Iris pigment epithelial cell (primary cell): ENCODE measurements at regions not wholly inside any gene's neighbourhood (a gene's known extent, or its start where the extent isn't known, plus 50 kb on each side); places are given as distances from the start of the nearest gene placed in this dataset.

ENCODE experiments used
- DNase-seq: peaks from one replicate; pipeline ENCODE4 v3.0.0-alpha.2; 2011; ENCODE audit warnings: low read depth

DNA sequence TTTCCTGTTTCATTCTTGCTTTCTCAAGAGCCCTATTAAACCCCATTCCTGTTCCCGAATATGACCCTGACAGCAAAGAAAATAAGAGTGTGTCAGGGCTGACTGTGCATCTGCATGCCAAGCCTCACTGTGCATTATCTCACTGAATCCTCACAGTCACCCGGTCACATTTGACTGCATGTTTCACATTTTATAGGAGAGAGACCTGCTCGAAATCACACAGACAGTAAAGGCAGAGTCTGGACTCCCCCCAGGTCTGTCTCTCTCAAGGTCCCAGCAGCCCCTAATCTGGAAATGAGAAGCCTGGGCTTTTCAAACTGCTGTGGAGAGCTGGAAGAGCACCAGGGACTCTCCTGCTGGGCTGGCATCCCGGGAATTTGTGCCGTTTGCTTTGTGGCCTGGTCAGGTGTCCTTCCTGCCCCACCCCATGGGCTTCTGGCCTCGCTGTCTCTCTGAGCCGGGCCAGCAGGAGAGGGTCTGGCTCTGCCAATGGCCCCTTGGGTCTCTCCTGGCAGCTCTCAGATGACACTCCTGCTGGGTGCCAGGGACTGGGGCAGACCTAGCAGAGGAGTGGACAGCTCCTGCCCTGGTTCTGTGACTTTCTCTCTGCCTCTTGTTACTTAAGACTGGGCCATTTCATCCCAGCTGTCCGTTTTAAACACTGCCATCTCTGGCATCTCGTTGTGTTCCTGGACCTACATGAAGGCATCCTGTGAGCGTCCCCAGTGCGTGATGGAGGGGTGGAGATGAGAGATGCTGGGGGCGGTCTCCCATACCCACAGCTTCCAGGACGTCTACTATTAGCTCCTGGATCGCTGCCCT lies 173.6 kb downstream of the ARHGAP12 start:
- DNase-seq, result no peak

DNA sequence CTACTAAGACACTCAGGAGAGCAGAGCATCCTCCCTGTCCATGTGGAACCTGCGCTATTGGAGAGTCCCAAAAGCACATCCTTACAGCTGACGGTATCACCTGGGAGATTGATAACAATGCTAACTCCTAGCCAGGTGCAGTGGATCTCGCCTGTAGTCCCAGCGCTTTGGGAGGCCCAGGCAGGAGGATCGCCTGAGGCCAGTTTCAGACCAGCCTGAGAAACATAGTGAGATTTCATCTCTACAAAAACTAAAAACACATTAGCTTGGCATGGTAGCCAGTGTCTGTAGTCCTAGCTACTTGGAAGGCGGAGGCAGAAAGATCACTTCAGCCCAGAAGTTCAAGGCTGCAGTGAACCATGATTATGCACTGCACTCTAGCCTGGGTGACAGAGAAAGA lies 174.9 kb downstream of the ARHGAP12 start:
- DNase-seq, result no peak

DNA sequence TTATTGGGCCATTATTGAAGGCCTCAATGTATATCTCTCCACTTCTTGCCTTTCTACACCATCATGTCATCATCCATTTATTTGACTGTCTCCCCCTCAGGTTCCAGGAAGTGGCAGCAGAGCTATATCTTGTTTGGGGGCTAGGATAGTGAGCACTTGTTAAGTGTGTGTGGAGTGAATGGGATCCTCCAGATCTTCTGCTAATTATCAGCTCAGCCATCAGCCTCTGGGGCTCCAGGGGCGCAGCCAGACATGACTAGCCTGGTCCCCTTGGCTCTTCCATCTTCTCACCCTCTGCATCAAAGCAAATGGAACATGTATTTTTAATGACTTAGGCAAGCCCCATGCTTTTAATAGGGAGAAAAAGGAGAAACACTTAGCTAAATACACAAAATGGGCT lies 176.5 kb downstream of the ARHGAP12 start:
- no peak for DNase-seq

DNA sequence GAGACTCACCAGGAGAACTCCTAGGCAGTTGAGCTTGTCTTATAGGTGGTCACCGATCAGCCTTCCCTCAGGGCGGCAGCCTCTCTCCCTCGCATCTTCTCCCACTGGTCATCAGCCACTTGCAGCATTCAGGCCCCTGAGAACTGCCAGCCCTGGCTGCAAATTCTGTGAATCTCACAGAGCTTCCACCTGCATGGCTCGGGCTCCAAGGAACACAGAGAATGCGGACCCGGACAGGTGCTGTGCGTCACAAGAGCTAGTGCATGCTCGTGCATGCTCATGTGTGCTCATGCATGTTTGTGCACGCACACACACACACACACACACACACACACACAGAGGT lies 176.9 kb downstream of the ARHGAP12 start:
- no peak for DNase-seq

DNA sequence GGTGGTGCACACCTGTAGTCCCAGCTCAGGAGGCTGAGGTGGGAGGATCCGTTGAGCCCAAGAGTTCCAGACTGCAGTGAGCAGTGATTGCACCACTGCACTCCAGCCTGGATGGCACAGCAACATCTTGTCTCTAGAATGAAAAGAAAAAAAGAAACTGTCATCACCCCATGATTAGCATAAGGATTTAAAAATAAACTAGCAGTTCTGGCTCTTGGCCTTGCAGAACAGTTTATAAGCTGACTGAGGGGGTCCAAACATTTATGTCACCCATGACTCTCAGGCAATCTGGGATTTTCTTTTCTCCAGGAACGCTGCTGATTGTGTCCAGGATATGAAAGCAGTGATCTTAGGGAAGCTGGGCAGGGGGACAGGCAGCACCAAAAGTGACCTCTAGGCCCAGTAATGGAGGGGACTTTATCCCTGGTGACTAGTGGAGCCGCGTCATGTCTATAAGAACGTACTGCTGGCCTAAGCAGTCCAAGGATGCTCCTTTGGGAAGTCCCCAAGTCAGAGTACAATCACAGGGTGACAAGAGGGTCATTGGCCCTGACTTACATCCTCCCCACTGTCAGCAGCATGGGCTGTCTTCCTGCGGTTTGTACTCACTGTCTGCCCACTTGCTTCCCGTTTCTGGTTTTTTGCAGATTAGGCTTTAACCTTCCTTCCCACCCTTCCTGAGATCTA lies 177.4 kb downstream of the ARHGAP12 start:
- no peak for DNase-seq

DNA sequence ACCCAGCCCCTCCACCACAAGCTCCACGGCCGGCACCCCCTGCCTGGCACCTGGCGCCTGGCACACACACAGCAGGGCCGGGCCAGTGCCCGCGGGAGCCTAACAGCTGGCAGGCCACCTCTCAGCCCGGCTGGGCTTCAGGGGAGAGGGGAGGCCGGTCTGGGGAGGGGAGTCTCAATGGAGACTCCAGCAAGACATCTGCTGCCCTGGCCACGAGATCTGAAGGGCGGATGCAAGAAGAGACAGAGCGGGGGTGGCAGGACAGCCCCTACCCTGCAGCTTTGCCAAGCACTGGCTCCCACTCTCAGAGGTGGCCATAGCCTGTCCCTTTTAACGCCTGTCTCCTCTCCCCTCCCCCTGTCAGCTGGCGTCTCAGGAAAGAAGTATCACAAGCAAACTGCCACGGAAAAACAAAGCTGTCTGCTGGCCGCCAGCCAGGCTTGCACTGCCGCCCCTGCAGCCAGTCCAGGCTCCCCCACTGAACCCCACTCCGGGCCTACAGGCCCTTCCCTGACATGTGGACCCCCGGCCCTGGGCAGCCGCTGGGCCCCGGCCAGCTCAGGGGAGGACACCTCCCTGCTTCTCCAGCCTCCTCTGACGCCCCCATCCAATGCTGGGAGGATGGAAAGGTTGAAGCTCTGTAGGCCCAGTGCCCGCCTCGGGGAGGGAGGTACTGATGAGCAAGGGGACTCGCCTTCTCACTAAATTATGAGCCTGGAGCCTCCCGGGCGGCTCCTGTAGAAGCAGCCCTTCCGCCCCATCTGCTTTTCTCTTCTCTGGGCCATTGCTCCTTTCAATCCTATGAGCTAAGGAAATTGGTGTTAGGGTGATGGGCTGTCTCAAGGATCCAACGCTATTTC lies 178.4 kb downstream of the ARHGAP12 start:
- DNase-seq, result peak; percentile 43

DNA sequence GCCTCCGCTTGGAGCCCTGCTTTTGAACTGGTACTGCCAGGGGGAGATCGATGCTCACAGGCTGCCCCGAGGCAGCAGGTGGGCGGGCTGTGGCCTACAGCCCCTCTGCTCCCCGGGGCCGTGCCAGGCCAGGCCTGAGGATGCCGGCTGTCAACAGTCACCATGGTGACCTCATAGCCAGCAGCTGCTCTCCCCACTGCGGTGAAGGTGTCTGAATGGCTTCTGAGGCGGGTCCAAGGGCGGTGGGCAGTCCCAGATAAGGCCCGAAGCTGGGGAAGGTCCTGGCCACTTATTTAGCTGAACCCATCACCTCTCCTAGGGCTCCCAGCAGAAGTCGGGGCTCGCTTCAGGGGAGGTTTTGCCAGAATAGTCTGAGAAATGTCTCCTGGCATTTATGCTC lies 179.3 kb downstream of the ARHGAP12 start:
- DNase-seq, result no peak

DNA sequence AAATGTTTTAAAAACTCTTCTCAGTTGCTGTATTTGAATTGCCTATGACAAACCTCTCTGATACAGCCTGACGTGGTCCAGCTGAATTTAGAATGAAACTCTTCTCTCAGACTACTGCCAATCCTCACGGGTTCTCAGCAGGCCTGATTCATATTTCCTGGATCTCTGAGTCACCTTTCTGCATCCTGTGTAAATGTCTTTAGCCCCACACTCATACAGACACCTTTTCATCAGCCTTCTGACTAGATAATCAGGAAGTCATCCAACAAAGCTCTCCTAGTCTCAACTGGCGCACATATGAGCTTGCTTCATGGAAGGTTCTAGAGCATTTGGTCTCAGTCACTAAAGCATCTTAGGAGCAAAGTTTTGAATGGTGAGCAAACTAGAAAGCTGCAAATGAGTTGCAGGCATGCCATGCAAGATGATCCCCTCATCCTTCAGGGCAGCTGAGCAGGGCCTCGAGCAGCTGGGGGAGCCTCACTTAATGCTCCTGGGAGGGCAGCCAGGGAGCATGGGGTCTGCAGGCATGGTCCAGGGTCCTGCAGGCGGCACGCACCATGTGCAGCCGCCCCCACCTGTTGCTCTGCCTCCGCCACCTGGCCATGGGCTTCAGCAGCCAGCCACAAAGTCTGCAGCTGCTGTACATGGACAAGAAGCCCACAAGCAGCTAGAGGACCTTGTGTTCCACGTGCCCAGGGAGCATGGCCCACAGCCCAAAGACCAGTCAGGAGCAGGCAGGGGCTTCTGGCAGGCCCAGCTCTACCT lies 182.8 kb downstream of the ARHGAP12 start:
- peak; percentile 94 for DNase-seq

DNA sequence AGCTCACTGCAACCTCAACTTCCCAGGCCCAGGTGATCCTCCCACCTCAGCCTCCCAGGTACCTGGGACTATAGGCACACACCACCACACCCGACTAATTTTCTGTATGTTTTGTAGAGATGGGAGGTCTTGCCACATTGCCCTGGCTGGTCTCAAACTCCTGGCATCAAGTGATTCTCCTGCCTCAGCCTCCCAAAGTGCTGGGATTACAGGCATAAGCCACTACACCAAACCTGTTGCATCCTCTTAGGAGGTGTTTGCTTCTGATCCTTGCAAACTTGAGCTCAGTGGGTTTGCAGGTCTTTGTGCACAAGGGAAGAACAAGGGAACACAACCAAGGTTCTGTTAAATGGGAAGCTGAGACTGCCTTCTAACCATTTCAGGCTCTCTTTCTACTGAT lies 184.6 kb downstream of the ARHGAP12 start:
- DNase-seq, result no peak

DNA sequence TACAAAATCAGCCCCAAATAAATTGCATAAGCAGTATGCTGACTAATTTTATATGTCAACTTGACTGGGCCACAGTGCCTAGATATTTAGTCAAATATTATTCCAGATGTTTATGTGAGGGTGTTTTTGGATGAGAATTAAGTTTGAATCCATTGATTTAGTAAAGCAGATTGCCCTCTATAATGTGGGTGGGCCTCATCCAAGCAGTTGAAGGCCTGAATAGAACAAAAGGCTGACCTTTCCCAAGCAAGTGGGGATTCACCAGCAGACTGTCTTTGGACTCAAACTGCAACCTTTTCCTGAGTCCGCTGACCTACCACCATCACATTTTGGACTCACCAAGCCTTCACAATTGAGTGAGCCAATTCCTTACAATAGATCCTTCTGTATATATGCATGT lies 186.4 kb downstream of the ARHGAP12 start:
- no peak for DNase-seq

DNA sequence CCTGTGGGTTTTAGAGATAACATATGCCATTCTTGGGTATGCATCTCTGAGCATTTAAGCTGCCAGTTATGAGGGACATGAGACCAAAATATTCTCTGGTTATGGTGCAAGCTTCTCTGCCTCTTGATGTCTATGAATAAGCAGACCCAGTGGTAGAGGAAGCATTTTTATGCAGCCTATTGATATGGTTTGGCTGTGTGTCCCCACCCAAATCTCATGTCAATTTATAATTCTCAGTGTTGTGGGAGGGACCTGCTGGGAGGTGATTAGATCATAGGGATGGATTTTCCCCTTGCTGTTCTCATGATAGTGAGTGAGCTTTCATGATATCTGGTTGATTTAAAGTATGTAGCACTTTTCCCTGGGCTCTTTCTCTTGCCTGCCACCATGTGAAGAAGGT lies 187.2 kb downstream of the ARHGAP12 start:
- DNase-seq, result no peak

DNA sequence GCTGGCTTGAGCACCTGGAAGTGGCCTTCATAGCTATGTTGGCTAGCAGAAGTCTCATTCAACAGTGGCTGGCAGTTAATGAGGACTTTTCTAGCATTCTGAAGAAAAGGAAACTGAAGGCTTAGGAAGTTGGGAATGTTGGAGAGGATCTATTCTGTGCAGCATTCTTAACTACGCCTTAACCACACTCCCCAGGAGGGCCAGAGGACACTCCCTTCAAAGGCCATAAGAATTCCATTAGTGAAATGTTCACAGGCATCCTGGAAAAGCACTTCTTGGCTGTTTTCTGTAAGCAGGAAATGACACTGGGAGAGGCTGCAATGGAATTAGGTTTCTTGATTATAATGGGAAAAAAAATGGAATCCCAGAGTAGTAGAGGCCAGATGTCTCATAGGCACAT lies 188.9 kb downstream of the ARHGAP12 start:
- DNase-seq, result peak; percentile 47

DNA sequence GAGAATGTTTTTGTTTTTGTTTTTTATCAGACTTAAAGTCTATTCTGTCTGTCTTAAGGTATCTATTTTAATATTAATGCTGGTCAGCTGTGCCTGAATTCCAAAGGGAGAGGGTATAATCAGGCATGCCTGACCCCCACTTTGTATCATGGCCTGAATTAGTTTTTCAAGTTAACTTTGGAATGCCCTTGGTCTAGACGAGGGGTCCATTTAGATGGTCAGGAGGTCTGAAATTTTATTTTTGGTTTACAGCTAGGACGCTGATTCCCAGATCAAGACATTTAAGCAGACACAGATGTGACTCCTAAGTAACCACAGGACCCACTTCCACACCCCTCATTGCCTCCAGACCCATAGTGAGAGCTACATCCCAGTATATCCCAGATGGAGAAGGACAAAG lies 189.5 kb downstream of the ARHGAP12 start:
- DNase-seq, result no peak

DNA sequence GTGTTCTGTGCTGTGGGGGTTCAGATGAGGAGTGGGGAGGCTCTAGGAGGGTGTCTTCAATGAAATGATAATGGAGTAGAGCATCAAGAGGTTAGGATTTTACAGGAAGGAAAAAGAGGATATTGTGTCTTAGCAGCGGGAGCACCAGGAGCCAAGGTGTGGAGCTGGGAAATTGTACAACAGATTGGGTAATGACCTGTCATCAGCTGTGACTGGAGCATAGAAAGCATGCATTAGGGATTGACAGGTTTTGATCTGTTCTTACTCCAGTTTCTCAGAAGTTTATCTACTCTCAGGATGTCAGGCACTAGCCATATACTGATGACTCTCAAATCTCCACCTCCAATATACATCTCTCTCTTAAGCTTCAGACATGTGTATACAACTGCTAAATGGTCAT lies 196.9 kb downstream of the ARHGAP12 start:
- no peak for DNase-seq

DNA sequence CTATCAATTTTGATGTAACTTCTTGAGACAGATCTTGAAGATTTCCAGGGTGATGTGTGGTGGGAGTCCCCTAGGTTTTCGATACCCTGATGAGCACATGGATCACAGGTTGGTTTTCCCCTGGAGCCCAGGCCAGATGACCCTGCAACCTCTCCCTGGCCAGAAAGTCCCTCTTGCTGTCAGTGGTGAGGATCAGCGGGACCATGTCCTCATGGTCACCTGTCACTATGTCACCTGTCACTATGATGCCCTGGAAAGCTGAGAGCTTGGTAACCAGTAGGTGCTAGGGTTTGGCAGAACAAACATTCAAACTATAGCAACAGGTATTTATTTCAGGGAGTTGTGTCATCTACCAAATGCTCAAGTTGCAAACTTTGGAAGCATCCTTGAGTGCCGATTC lies 197.9 kb downstream of the ARHGAP12 start:
- no peak for DNase-seq

DNA sequence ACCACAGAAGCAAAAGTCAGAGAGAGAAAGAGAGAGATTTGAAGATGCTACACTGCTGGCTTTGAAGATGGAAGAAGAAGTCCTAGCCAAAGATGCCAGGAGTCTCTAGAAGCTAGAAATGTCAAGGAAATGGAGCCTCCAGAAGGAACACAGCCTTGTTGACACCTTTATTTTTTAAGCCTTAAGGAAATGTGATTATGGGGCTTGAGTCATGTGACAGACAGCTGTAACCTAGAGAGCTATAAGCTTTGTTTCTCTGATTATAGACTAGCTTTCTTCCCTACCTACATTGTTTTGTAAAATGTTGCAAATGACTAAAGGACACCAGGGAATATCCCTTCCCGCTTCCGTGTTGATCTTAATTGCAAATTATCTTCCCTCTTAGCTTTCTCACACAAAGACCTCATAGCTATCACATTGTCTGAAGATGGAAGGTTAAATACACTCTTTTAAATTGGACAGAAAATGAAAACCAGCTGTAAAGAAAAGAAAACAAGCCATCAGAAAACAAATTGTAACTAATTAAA lies 199.9 kb downstream of the ARHGAP12 start:
- no peak for DNase-seq

DNA sequence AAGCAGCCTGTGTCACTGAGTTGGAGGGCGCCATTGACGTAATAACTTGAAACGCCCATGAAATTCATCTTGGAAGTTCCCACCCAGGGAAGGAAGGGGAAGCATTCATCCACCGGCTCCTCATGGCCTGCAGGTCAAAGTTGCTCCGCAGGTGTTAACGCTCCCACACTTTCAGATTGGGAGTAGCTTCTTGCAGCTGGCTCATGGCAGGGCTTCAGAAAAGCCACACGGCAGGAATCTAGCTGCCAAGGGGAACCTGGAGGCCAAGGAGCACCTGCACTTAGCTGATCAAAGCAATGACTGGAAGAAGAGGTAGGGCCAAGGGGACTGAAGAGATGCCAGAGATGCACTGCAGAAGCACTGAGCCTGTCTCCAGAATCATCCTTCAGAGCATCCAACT lies 203.2 kb downstream of the ARHGAP12 start:
- no peak for DNase-seq

DNA sequence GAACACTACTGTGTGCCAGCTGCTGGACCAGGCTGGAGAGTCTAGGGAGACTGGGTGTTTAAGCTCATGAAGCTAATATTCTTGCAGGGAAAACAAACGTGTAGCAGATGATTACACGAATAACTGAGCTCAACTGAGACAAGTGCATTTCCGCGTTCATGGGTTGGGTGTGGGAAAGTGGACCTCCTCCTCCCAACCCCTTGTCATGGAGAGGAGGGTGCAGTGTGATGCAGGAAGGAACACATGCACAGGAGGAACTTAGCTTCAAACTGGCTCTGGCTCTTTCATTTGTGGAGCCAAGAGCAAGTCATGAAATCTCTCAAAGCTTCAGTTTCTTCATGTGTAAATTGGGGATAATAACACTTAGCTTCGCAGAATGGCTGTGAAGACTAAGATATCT lies 204.3 kb downstream of the ARHGAP12 start:
- DNase-seq, result no peak

DNA sequence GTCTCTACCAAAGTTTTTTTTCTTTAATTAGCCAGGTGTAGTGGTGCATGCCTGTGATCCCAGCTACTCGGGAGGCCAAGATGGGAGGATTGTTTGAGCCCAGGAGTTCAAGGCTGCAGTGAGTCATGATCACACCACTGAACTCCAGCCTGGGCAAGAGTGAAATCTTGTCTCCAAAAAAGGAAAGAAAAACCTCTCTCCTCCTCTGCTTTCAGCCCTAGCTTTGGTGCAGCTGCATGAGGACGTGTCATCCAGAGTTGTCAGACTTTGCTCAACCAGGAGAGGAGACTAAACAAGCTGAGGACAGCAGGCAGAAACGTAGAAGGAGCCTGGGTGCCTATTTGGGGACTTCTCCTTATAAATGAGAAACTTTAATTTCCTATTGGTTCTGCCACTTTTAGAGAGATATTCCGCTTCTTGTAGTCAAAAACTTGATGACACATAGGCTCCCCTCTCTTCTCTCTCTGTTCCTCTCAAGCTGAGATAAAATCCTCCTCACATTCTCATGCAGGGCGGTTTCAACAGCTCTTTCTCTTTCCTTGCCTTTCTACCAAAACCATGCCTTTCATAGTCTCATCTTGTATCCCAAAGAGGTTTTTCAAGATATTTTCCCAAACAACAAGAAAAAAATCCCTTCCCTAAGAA lies 205.4 kb downstream of the ARHGAP12 start:
- DNase-seq, result peak; percentile 10

DNA sequence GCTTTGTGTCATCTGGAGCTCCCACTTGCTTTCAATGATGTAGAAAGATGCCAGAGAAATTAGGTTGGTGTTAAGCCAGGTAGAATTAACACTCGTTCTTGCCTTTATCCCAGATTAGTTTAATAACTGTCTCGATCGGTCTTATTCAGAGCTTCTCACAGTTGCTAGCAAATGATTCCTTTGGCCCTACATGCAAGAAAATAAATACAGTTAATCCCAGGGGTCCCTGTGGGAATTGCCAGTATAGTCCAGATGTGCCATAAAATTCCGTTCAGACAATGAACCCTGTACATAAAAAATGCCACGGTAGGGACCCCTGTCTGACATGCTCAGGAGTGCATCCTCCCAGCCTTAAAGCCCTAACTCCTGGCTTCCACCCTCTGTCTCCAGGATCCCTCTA lies 207.5 kb downstream of the ARHGAP12 start:
- DNase-seq, result no peak

DNA sequence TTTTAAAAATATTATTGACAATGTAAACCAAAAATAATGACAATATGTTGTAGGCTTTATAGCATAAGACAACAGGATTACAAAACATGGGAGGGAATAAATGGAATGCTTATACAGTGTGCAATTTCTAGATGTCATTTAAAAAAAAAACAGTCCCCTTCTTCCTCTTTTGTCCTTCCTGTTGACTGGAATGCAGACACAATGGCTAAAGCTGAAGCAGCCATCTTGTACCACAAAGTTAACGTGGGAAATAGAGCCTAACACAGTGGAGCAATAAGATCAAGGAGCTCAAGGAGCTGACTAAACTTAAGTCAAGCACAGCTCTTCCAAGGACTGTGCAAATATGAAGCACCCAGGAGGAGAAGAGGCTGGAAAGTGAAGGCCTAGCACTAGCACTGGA lies 208.1 kb downstream of the ARHGAP12 start:
- DNase-seq, result no peak
